SK-N-SH treated with all-trans-retinoic acid at 6 μM for 48 hours (cell line): ENCODE measurements at regions not wholly inside any gene's neighbourhood (a gene's known extent, or its start where the extent isn't known, plus 50 kb on each side); places are given as distances from the start of the nearest gene placed in this dataset.

Experiments used
- ATAC-seq: fragments of 200-7000 bp; cut with Tn5 transposase; 3 replicates; pipeline ENCODE4 v1.9.1; 2020; ENCODE audit warnings: mild to moderate bottlenecking, moderate library complexity
- ARNTL ChIP-seq: fragments of 450-650 bp; formaldehyde crosslinking; IDR thresholded peaks from 2 replicates; pipeline ENCODE4 v1.5.0; 2020; ENCODE audit warnings: low read depth, mild to moderate bottlenecking, moderate library complexity, borderline replicate concordance
- BACH2 ChIP-seq: fragments of 250-450 bp; sonication (Bioruptor Pico); IDR thresholded peaks from 2 replicates; pipeline ENCODE4 v1.9.0; 2021; ENCODE audit warnings: mild to moderate bottlenecking, borderline replicate concordance
- CREB5 ChIP-seq: fragments of 250-450 bp; sonication (Bioruptor Pico); IDR thresholded peaks from 2 replicates; pipeline ENCODE4 v1.5.1; 2020; ENCODE audit warnings: low read depth, mild to moderate bottlenecking, moderate library complexity
- CSDC2 ChIP-seq: fragments of 250-450 bp; sonication (Bioruptor Pico); IDR thresholded peaks from 2 replicates; pipeline ENCODE4 v1.5.0; 2020; ENCODE audit warnings: mild to moderate bottlenecking, moderate library complexity
- ESRRG ChIP-seq: fragments of 250-450 bp; sonication (Bioruptor Pico); IDR thresholded peaks from 2 replicates; pipeline ENCODE4 v1.6.1; 2021; ENCODE audit warnings: mild to moderate bottlenecking
- GLIS3 ChIP-seq: fragments of 250-450 bp; sonication (Bioruptor Pico); IDR thresholded peaks from 2 replicates; pipeline ENCODE4 v1.5.0; 2020; ENCODE audit warnings: mild to moderate bottlenecking, moderate library complexity
- OSR1 ChIP-seq: fragments of 250-450 bp; sonication (Bioruptor Pico); IDR thresholded peaks from 2 replicates; pipeline ENCODE4 v1.8.0; 2022; ENCODE audit warnings: moderate library complexity, mild to moderate bottlenecking, inconsistent platforms
- PPARA ChIP-seq: fragments of 250-450 bp; sonication (Bioruptor Pico); IDR thresholded peaks from 2 replicates; pipeline ENCODE4 v1.5.0; 2020; ENCODE audit warnings: mild to moderate bottlenecking, borderline replicate concordance
- RARB ChIP-seq: fragments of 250-450 bp; sonication (Bioruptor Pico); IDR thresholded peaks from 2 replicates; pipeline ENCODE4 v1.8.0; 2021; ENCODE audit warnings: mild to moderate bottlenecking, moderate library complexity
- SNAI2 ChIP-seq: fragments of 250-450 bp; sonication (Bioruptor Pico); IDR thresholded peaks from 2 replicates; pipeline ENCODE4 v1.5.0; 2020; ENCODE audit warnings: mild to moderate bottlenecking, moderate library complexity
- TCF4 ChIP-seq: fragments of 250-450 bp; sonication (Bioruptor Pico); IDR thresholded peaks from 2 replicates; pipeline ENCODE4 v1.8.0; 2021; ENCODE audit warnings: mild to moderate bottlenecking, moderate library complexity, borderline replicate concordance
- TOX ChIP-seq: fragments of 250-450 bp; sonication (Bioruptor Pico); IDR thresholded peaks from 2 replicates; pipeline ENCODE4 v1.8.0; 2021; ENCODE audit warnings: mild to moderate bottlenecking, moderate library complexity, borderline replicate concordance
- ZC3H10 ChIP-seq: fragments of 250-450 bp; sonication (Bioruptor Pico); IDR thresholded peaks from 2 replicates; pipeline ENCODE4 v1.5.1; 2021; ENCODE audit warnings: mild to moderate bottlenecking, moderate library complexity
- ZFP3 ChIP-seq: fragments of 250-450 bp; sonication (Bioruptor Pico); IDR thresholded peaks from 2 replicates; pipeline ENCODE4 v1.5.0; 2020; ENCODE audit warnings: mild to moderate bottlenecking, moderate library complexity
- ZFP30 ChIP-seq: fragments of 450-650 bp; formaldehyde crosslinking; IDR thresholded peaks from 2 replicates; pipeline ENCODE4 v1.5.0; 2022; ENCODE audit warnings: mild to moderate bottlenecking, moderate library complexity
- ZNF70 ChIP-seq: fragments of 450-650 bp; formaldehyde crosslinking; IDR thresholded peaks from 2 replicates; pipeline ENCODE4 v1.5.0; 2020; ENCODE audit warnings: mild to moderate bottlenecking, moderate library complexity
- ZNF8 ChIP-seq: fragments of 450-650 bp; formaldehyde crosslinking; IDR thresholded peaks from 2 replicates; pipeline ENCODE4 v1.5.0; 2020; ENCODE audit warnings: mild to moderate bottlenecking, moderate library complexity
- TF ChIP-seq, protein P1 (sequence below): fragments of 250-450 bp; sonication (Bioruptor Pico); IDR thresholded peaks from 2 replicates; pipeline ENCODE4 v1.5.0; 2020; ENCODE audit warnings: mild to moderate bottlenecking, moderate library complexity
- TF ChIP-seq, protein P2 (sequence below): fragments of 250-450 bp; sonication (Bioruptor Pico); IDR thresholded peaks from 2 replicates; pipeline ENCODE4 v1.8.0; 2021; ENCODE audit warnings: low read depth, mild to moderate bottlenecking, moderate library complexity, borderline replicate concordance
- TF ChIP-seq, protein P3 (sequence below): fragments of 250-450 bp; sonication (Bioruptor Pico); IDR thresholded peaks from 2 replicates; pipeline ENCODE4 v1.5.1; 2021; ENCODE audit warnings: mild to moderate bottlenecking, moderate library complexity
- TF ChIP-seq, protein P4 (sequence below): fragments of 250-450 bp; sonication (Bioruptor Pico); IDR thresholded peaks from 2 replicates; pipeline ENCODE4 v1.8.0; 2020; ENCODE audit warnings: mild to moderate bottlenecking, moderate library complexity, borderline replicate concordance

DNA sequence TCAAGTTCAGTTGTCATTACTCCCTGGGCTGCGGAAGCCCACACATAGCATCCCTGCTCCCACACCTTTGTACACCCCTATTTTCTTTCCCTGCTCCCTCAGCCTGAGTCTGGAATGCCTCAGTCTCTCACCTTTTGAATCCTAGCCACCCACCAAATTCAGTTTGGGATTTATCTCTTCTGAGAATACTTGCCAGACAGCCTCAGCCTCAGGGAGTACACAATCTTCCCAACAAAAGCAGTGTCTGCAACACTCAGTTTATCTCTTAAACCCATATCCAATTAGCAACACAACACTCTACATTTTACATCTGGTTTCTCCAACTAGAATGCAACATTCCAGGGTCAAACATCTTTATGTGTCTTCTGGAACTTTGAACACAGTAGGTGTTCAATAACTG, 190.2 kb downstream of the GPAM start:
- TF ChIP-seq, protein P1, sequence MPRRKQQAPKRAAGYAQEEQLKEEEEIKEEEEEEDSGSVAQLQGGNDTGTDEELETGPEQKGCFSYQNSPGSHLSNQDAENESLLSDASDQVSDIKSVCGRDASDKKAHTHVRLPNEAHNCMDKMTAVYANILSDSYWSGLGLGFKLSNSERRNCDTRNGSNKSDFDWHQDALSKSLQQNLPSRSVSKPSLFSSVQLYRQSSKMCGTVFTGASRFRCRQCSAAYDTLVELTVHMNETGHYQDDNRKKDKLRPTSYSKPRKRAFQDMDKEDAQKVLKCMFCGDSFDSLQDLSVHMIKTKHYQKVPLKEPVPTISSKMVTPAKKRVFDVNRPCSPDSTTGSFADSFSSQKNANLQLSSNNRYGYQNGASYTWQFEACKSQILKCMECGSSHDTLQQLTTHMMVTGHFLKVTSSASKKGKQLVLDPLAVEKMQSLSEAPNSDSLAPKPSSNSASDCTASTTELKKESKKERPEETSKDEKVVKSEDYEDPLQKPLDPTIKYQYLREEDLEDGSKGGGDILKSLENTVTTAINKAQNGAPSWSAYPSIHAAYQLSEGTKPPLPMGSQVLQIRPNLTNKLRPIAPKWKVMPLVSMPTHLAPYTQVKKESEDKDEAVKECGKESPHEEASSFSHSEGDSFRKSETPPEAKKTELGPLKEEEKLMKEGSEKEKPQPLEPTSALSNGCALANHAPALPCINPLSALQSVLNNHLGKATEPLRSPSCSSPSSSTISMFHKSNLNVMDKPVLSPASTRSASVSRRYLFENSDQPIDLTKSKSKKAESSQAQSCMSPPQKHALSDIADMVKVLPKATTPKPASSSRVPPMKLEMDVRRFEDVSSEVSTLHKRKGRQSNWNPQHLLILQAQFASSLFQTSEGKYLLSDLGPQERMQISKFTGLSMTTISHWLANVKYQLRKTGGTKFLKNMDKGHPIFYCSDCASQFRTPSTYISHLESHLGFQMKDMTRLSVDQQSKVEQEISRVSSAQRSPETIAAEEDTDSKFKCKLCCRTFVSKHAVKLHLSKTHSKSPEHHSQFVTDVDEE (CRISPR knock-in tag): no peak
- TF ChIP-seq ZFP3 (no peak), BACH2 (CRISPR knock-in tag) (no peak), ZNF8 (no peak), PPARA (CRISPR knock-in tag) (no peak), TCF4 (CRISPR knock-in tag) (no peak), ZNF70 (CRISPR knock-in tag) (no peak), RARB (CRISPR knock-in tag) (no peak)
- TF ChIP-seq, protein P2, sequence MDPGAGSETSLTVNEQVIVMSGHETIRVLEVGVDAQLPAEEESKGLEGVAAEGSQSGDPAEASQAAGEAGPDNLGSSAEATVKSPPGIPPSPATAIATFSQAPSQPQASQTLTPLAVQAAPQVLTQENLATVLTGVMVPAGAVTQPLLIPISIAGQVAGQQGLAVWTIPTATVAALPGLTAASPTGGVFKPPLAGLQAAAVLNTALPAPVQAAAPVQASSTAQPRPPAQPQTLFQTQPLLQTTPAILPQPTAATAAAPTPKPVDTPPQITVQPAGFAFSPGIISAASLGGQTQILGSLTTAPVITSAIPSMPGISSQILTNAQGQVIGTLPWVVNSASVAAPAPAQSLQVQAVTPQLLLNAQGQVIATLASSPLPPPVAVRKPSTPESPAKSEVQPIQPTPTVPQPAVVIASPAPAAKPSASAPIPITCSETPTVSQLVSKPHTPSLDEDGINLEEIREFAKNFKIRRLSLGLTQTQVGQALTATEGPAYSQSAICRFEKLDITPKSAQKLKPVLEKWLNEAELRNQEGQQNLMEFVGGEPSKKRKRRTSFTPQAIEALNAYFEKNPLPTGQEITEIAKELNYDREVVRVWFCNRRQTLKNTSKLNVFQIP (CRISPR knock-in tag): no peak
- TF ChIP-seq, protein P3, sequence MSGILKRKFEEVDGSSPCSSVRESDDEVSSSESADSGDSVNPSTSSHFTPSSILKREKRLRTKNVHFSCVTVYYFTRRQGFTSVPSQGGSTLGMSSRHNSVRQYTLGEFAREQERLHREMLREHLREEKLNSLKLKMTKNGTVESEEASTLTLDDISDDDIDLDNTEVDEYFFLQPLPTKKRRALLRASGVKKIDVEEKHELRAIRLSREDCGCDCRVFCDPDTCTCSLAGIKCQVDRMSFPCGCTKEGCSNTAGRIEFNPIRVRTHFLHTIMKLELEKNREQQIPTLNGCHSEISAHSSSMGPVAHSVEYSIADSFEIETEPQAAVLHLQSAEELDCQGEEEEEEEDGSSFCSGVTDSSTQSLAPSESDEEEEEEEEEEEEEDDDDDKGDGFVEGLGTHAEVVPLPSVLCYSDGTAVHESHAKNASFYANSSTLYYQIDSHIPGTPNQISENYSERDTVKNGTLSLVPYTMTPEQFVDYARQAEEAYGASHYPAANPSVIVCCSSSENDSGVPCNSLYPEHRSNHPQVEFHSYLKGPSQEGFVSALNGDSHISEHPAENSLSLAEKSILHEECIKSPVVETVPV (CRISPR knock-in tag): no peak
- TF ChIP-seq, protein P4, sequence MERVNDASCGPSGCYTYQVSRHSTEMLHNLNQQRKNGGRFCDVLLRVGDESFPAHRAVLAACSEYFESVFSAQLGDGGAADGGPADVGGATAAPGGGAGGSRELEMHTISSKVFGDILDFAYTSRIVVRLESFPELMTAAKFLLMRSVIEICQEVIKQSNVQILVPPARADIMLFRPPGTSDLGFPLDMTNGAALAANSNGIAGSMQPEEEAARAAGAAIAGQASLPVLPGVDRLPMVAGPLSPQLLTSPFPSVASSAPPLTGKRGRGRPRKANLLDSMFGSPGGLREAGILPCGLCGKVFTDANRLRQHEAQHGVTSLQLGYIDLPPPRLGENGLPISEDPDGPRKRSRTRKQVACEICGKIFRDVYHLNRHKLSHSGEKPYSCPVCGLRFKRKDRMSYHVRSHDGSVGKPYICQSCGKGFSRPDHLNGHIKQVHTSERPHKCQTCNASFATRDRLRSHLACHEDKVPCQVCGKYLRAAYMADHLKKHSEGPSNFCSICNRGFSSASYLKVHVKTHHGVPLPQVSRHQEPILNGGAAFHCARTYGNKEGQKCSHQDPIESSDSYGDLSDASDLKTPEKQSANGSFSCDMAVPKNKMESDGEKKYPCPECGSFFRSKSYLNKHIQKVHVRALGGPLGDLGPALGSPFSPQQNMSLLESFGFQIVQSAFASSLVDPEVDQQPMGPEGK: no peak
- ATAC-seq: no peak

DNA sequence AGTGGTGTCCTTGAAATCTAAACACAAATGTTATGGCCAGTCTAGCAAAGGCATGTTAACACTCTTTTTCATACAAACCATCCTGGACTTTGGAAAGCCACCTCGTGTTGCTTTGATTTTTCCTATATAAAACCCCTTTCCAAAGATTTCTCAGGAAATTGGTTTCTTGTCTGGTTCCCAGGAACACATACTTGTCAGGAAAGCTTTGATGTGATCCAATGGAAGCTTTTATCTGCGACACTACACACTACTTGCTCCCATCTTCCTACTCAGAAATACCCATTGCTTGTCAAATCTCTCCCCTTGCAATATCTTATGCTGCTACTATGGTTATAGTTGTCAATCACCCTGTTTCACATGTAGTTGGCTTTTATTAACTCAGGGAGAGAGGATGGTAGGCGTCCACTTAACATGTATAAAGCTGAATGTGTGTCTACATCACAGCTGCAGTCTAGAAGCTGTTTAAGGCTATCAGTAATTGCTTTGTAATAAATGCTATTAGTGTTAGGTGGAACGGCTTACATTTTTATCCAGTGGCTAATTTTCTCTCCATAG, 189.6 kb downstream of the GPAM start:
- TF ChIP-seq CREB5 (CRISPR knock-in tag): no peak
- no peak for TF ChIP-seq BACH2 (CRISPR knock-in tag)
- TF ChIP-seq TOX (CRISPR knock-in tag): no peak
- no peak for TF ChIP-seq GLIS3 (CRISPR knock-in tag)
- TF ChIP-seq RARB (CRISPR knock-in tag): no peak
- no peak for TF ChIP-seq ZC3H10 (CRISPR knock-in tag)
- TF ChIP-seq ZFP30: no peak
- no peak for ATAC-seq

DNA sequence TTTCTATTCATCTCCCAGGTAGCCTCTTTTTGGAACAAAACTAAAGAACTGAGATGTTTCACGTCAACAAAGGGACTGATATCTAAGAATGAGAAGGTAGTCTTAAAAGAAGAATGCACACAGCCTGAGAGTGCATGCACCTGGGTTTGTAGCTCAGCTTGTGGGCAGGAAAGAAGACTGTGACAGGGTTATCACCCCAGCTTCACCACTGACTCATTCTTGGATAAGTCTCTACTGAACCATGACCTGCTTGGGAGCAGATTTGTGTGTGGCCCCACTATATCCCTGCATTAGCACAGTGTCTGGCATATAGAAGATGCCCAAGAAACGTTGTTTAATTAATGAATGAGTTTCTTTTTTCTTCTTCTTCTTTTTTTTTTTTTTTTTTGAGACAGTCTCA, 187.5 kb downstream of the GPAM start:
- no peak for ATAC-seq
- TF ChIP-seq, protein P1 (CRISPR knock-in tag): no peak
- TF ChIP-seq OSR1 (no peak), RARB (CRISPR knock-in tag) (no peak), ESRRG (no peak), ZFP3 (no peak), ZNF70 (CRISPR knock-in tag) (no peak), ARNTL (CRISPR knock-in tag) (no peak), SNAI2 (CRISPR knock-in tag) (no peak), ZNF8 (no peak), TCF4 (CRISPR knock-in tag) (no peak), PPARA (CRISPR knock-in tag) (no peak), CSDC2 (no peak)
- TF ChIP-seq, protein P3 (CRISPR knock-in tag): no peak
- TF ChIP-seq, protein P2 (CRISPR knock-in tag): no peak
